ENCODE measurements at regions not wholly inside any gene's neighbourhood (a gene's known extent, or its start where the extent isn't known, plus 50 kb on each side); places are given as distances from the start of the nearest gene placed in this dataset.

DNA sequence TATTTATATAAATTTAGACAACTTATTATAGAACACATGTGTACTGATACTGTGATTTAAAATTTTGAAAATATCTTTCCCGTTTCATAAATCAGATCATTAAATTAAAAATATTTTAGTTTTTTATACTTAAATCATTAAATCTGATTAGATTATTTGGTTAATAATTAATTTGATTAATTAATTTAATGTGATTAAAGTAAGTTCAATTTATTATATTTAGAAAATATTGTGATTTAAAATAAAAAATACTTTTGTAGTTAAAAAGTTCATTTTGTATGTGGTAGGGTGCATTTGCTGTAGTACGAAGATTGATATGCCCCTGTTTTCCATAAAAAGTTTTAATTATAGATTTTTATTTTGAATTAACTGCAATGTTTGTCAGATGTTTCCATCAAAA lies 1323.4 kb downstream of the RAPGEF2 start:
- TF ChIP-seq EP300 (IDR thresholded peaks at IDR 0.05; ENCODE audit: borderline replicate concordance in 1 of 2, control insufficient read depth in 1 of 2, low read depth in 2 of 2, low read length in 2 of 2) (no peak), BACH1 (IDR thresholded peaks at IDR 0.05; ENCODE audit: borderline replicate concordance) (no peak)
- TF ChIP-seq, protein P1, sequence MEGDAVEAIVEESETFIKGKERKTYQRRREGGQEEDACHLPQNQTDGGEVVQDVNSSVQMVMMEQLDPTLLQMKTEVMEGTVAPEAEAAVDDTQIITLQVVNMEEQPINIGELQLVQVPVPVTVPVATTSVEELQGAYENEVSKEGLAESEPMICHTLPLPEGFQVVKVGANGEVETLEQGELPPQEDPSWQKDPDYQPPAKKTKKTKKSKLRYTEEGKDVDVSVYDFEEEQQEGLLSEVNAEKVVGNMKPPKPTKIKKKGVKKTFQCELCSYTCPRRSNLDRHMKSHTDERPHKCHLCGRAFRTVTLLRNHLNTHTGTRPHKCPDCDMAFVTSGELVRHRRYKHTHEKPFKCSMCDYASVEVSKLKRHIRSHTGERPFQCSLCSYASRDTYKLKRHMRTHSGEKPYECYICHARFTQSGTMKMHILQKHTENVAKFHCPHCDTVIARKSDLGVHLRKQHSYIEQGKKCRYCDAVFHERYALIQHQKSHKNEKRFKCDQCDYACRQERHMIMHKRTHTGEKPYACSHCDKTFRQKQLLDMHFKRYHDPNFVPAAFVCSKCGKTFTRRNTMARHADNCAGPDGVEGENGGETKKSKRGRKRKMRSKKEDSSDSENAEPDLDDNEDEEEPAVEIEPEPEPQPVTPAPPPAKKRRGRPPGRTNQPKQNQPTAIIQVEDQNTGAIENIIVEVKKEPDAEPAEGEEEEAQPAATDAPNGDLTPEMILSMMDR (IDR thresholded peaks at IDR 0.05 in 2 of 3, conservative IDR thresholded peaks at IDR 0.05 in 1 of 3; ENCODE audit: control insufficient read depth in 2 of 3, extremely low read depth in 1 of 3, insufficient read depth in 1 of 3, low read depth in 3 of 3, low read length in 3 of 3): no peak
